ENCODE measurements at regions not wholly inside any gene's neighbourhood (a gene's known extent, or its start where the extent isn't known, plus 50 kb on each side); places are given as distances from the start of the nearest gene placed in this dataset.

- TF ChIP-seq POLR2A (IDR thresholded peaks at IDR 0.05; ENCODE audit: low read length), result no peak
- TF ChIP-seq GATA1 (IDR thresholded peaks at IDR 0.05; ENCODE audit: low read depth, low read length), result no peak
Measured at GRCh38 chr9:129435988-129436717, 184.7 kb downstream of the C9orf50 start.

All from erythroblast (primary cell).